ENCODE measurements at regions not wholly inside any gene's neighbourhood (a gene's known extent, or its start where the extent isn't known, plus 50 kb on each side); places are given as distances from the start of the nearest gene placed in this dataset.

- Histone ChIP-seq H3K4me1 (ENCODE audit: control insufficient read depth, insufficient read depth, low read length) (no peaks in the 10 kb centered on the region), H3K9ac (ENCODE audit: low read depth, low read length) (no peak overlapping the region), H3K9me3 (ENCODE audit: control insufficient read depth, insufficient read depth, low read length) (peaks cover 5% of the 10 kb centered on the region; the same call in 1 of the 2 replicates), H3K4me3 (ENCODE audit: low read depth, low read length) (no peak overlapping the region), H3K27me3 (ENCODE audit: control insufficient read depth, insufficient read depth, low read length) (no peaks in the 10 kb centered on the region), H3K36me3 (ENCODE audit: control insufficient read depth, insufficient read depth, low read length) (no peaks in the 10 kb centered on the region), H3K27ac (ENCODE audit: low read depth, low read length) (no peak overlapping the region)
Measured at GRCh38 chr5:144060598-144060997, 109.9 kb downstream of the YIPF5 start.

GRCh38 chr5:144065786-144066185, 104.7 kb downstream of the YIPF5 start:
- H3K4me1 ChIP-seq (ENCODE audit: control insufficient read depth, insufficient read depth, low read length): no peaks in the 10 kb centered on the region
- no peak overlapping the region for H3K27ac ChIP-seq (ENCODE audit: low read depth, low read length)
- H3K4me3 ChIP-seq (ENCODE audit: low read depth, low read length): no peak overlapping the region
- peaks cover 3% of the 10 kb centered on the region; the same call in 1 of the 2 replicates for H3K9me3 ChIP-seq (ENCODE audit: control insufficient read depth, insufficient read depth, low read length)
- H3K9ac ChIP-seq (ENCODE audit: low read depth, low read length): no peak overlapping the region
- no peaks in the 10 kb centered on the region for H3K36me3 ChIP-seq (ENCODE audit: control insufficient read depth, insufficient read depth, low read length)
- no peaks in the 10 kb centered on the region for H3K27me3 ChIP-seq (ENCODE audit: control insufficient read depth, insufficient read depth, low read length)

- Histone ChIP-seq H3K4me1 (ENCODE audit: control insufficient read depth, insufficient read depth, low read length) (no peaks in the 10 kb centered on the region), H3K9me3 (ENCODE audit: control insufficient read depth, insufficient read depth, low read length) (0 out of 2 replicates have a peak, but pooled peaks cover 2% of the 10 kb centered on the region), H3K27me3 (ENCODE audit: control insufficient read depth, insufficient read depth, low read length) (no peaks in the 10 kb centered on the region), H3K4me3 (ENCODE audit: low read depth, low read length) (no peak overlapping the region), H3K36me3 (ENCODE audit: control insufficient read depth, insufficient read depth, low read length) (no peaks in the 10 kb centered on the region), H3K27ac (ENCODE audit: low read depth, low read length) (no peak overlapping the region), H3K9ac (ENCODE audit: low read depth, low read length) (no peak overlapping the region)
Measured at GRCh38 chr5:144072518-144072927, 97.9 kb downstream of the YIPF5 start.

- Histone ChIP-seq H3K9me3 (ENCODE audit: control insufficient read depth, insufficient read depth, low read length) (peaks cover 5% of the 10 kb centered on the region; the same call in 1 of the 2 replicates), H3K27ac (ENCODE audit: low read depth, low read length) (no peak overlapping the region), H3K4me3 (ENCODE audit: low read depth, low read length) (no peak overlapping the region), H3K4me1 (ENCODE audit: control insufficient read depth, insufficient read depth, low read length) (no peaks in the 10 kb centered on the region), H3K36me3 (ENCODE audit: control insufficient read depth, insufficient read depth, low read length) (no peaks in the 10 kb centered on the region), H3K9ac (ENCODE audit: low read depth, low read length) (no peak overlapping the region), H3K27me3 (ENCODE audit: control insufficient read depth, insufficient read depth, low read length) (no peaks in the 10 kb centered on the region)
Measured at GRCh38 chr5:144076521-144077083, 93.9 kb downstream of the YIPF5 start.

GRCh38 chr5:144083185-144083584, 87.3 kb downstream of the YIPF5 start:
- no peaks in the 10 kb centered on the region for H3K27me3 ChIP-seq (ENCODE audit: control insufficient read depth, insufficient read depth, low read length)
- H3K9me3 ChIP-seq (ENCODE audit: control insufficient read depth, insufficient read depth, low read length): peaks cover 11% of the 10 kb centered on the region; the same call in 1 of the 2 replicates
- no peaks in the 10 kb centered on the region for H3K36me3 ChIP-seq (ENCODE audit: control insufficient read depth, insufficient read depth, low read length)
- H3K4me1 ChIP-seq (ENCODE audit: control insufficient read depth, insufficient read depth, low read length): no peaks in the 10 kb centered on the region
- no peak overlapping the region for H3K4me3 ChIP-seq (ENCODE audit: low read depth, low read length)
- H3K27ac ChIP-seq (ENCODE audit: low read depth, low read length): no peak overlapping the region
- no peak overlapping the region for H3K9ac ChIP-seq (ENCODE audit: low read depth, low read length)

- no peak overlapping the region for H3K27ac ChIP-seq (ENCODE audit: low read depth, low read length)
- peaks cover 9% of the 10 kb centered on the region for H3K27me3 ChIP-seq (ENCODE audit: control insufficient read depth, insufficient read depth, low read length)
Measured at GRCh38 chr5:144084971-144085370, 85.5 kb downstream of the YIPF5 start.

GRCh38 chr5:144085381-144085780, 85.1 kb downstream of the YIPF5 start:
- H3K9ac ChIP-seq (ENCODE audit: low read depth, low read length): no peak overlapping the region
- H3K4me1 ChIP-seq (ENCODE audit: control insufficient read depth, insufficient read depth, low read length): peaks cover 6% of the 10 kb centered on the region
- peaks cover 10% of the 10 kb centered on the region for H3K27me3 ChIP-seq (ENCODE audit: control insufficient read depth, insufficient read depth, low read length)
- no peak overlapping the region for H3K4me3 ChIP-seq (ENCODE audit: low read depth, low read length)
- no peaks in the 10 kb centered on the region for H3K36me3 ChIP-seq (ENCODE audit: control insufficient read depth, insufficient read depth, low read length)
- H3K27ac ChIP-seq (ENCODE audit: low read depth, low read length): no peak overlapping the region
- H3K9me3 ChIP-seq (ENCODE audit: control insufficient read depth, insufficient read depth, low read length): peaks cover 11% of the 10 kb centered on the region; the same call in 1 of the 2 replicates

More at GRCh38 chr5:144084971-144085370, 85.5 kb downstream of the YIPF5 start:
- Histone ChIP-seq H3K9ac (ENCODE audit: low read depth, low read length) (no peak overlapping the region), H3K4me3 (ENCODE audit: low read depth, low read length) (no peak overlapping the region), H3K36me3 (ENCODE audit: control insufficient read depth, insufficient read depth, low read length) (no peaks in the 10 kb centered on the region), H3K9me3 (ENCODE audit: control insufficient read depth, insufficient read depth, low read length) (peaks cover 11% of the 10 kb centered on the region; the same call in 1 of the 2 replicates), H3K4me1 (ENCODE audit: control insufficient read depth, insufficient read depth, low read length) (peaks cover 6% of the 10 kb centered on the region)

- Histone ChIP-seq H3K27me3 (ENCODE audit: control insufficient read depth, insufficient read depth, low read length) (peaks cover 19% of the 10 kb centered on the region), H3K4me3 (ENCODE audit: low read depth, low read length) (no peak overlapping the region), H3K36me3 (ENCODE audit: control insufficient read depth, insufficient read depth, low read length) (no peaks in the 10 kb centered on the region), H3K9ac (ENCODE audit: low read depth, low read length) (no peak overlapping the region), H3K27ac (ENCODE audit: low read depth, low read length) (no peak overlapping the region), H3K9me3 (ENCODE audit: control insufficient read depth, insufficient read depth, low read length) (peaks cover 11% of the 10 kb centered on the region; the same call in 1 of the 2 replicates), H3K4me1 (ENCODE audit: control insufficient read depth, insufficient read depth, low read length) (peaks cover 6% of the 10 kb centered on the region)
Measured at GRCh38 chr5:144086295-144086694, 84.2 kb downstream of the YIPF5 start.

- 0 out of 2 replicates have a peak, but pooled peaks cover under 1% of the 10 kb centered on the region for H3K9me3 ChIP-seq (ENCODE audit: control insufficient read depth, insufficient read depth, low read length)
- peaks cover 32% of the 10 kb centered on the region for H3K27me3 ChIP-seq (ENCODE audit: control insufficient read depth, insufficient read depth, low read length)
- H3K4me3 ChIP-seq (ENCODE audit: low read depth, low read length): no peak overlapping the region
- H3K4me1 ChIP-seq (ENCODE audit: control insufficient read depth, insufficient read depth, low read length): peaks cover 6% of the 10 kb centered on the region
- no peak overlapping the region for H3K9ac ChIP-seq (ENCODE audit: low read depth, low read length)
- no peaks in the 10 kb centered on the region for H3K36me3 ChIP-seq (ENCODE audit: control insufficient read depth, insufficient read depth, low read length)
- no peak overlapping the region for H3K27ac ChIP-seq (ENCODE audit: low read depth, low read length)
Measured at GRCh38 chr5:144087576-144087975, 82.9 kb downstream of the YIPF5 start.

GRCh38 chr5:144088206-144089064, 82.0 kb downstream of the YIPF5 start:
- no peaks in the 10 kb centered on the region for H3K9me3 ChIP-seq (ENCODE audit: control insufficient read depth, insufficient read depth, low read length)
- H3K36me3 ChIP-seq (ENCODE audit: control insufficient read depth, insufficient read depth, low read length): no peaks in the 10 kb centered on the region
- no peak overlapping the region for H3K27ac ChIP-seq (ENCODE audit: low read depth, low read length)
- no peak overlapping the region for H3K4me3 ChIP-seq (ENCODE audit: low read depth, low read length)
- peaks cover 39% of the 10 kb centered on the region for H3K27me3 ChIP-seq (ENCODE audit: control insufficient read depth, insufficient read depth, low read length)
- peaks cover 11% of the 10 kb centered on the region for H3K4me1 ChIP-seq (ENCODE audit: control insufficient read depth, insufficient read depth, low read length)
- no peak overlapping the region for H3K9ac ChIP-seq (ENCODE audit: low read depth, low read length)

- Histone ChIP-seq H3K9ac (ENCODE audit: low read depth, low read length) (no peak overlapping the region), H3K4me1 (ENCODE audit: control insufficient read depth, insufficient read depth, low read length) (peaks cover 15% of the 10 kb centered on the region), H3K4me3 (ENCODE audit: low read depth, low read length) (no peak overlapping the region), H3K27ac (ENCODE audit: low read depth, low read length) (no peak overlapping the region), H3K27me3 (ENCODE audit: control insufficient read depth, insufficient read depth, low read length) (peaks cover 49% of the 10 kb centered on the region), H3K36me3 (ENCODE audit: control insufficient read depth, insufficient read depth, low read length) (no peaks in the 10 kb centered on the region), H3K9me3 (ENCODE audit: control insufficient read depth, insufficient read depth, low read length) (no peaks in the 10 kb centered on the region)
Measured at GRCh38 chr5:144089401-144090021, 80.9 kb downstream of the YIPF5 start.
